HG02840 (cell line): ENCODE measurements at regions not wholly inside any gene's neighbourhood (a gene's known extent, or its start where the extent isn't known, plus 50 kb on each side); places are given as distances from the start of the nearest gene placed in this dataset.

Experiments
- ATAC-seq: cut with Tn5 transposase; IDR thresholded peaks from one replicate; pipeline ENCODE4 v1.9.1; 2021; ENCODE audit warnings: mild to moderate bottlenecking, moderate library complexity, moderate number of reproducible peaks; ENCODE audit not compliant: unreplicated experiment, low FRiP score

- ATAC-seq: no peak
Observed at GRCh38 chr10:91167406-91167805, 53.1 kb upstream of the PCGF5 start.

- no peak for ATAC-seq
Observed at GRCh38 chr10:91170418-91170817, 50.0 kb upstream of the PCGF5 start.
